Superior temporal gyrus (tissue), 1 donor: ENCODE measurements at regions not wholly inside any gene's neighbourhood (a gene's known extent, or its start where the extent isn't known, plus 50 kb on each side); places are given as distances from the start of the nearest gene placed in this dataset.
"Not testable (repeated sequence)": the region's sequence is repeated elsewhere in the genome, so short reads cannot be mapped to it uniquely, and the experiment has no call there.

Experiments
- DNase-seq: peaks from one replicate; pipeline ENCODE4 v3.0.0-alpha.2; 2016; ENCODE audit errors: extremely low spot score

GRCh38 chr6:100322886-100323285 is 141.8 kb downstream of the SIM1 start:
- DNase-seq: no peak

GRCh38 chr6:100320686-100321085 is 144.0 kb downstream of the SIM1 start:
- no peak for DNase-seq

- no peak for DNase-seq
Observed at GRCh38 chr6:100317031-100317430, 147.7 kb downstream of the SIM1 start.

- DNase-seq: no peak
Observed at GRCh38 chr6:100314186-100314585, 150.5 kb downstream of the SIM1 start.

- DNase-seq: no peak
Observed at GRCh38 chr6:100311707-100312251, 152.9 kb downstream of the SIM1 start.

GRCh38 chr6:100309174-100309573 is 155.5 kb downstream of the SIM1 start:
- DNase-seq: no peak

- no peak for DNase-seq
Observed at GRCh38 chr6:100307561-100307960, 157.2 kb downstream of the SIM1 start.

GRCh38 chr6:100305209-100305869 is 159.4 kb downstream of the SIM1 start:
- DNase-seq: no peak

- DNase-seq: no peak
Observed at GRCh38 chr6:100304575-100304974, 160.1 kb downstream of the SIM1 start.

- DNase-seq: no peak
Observed at GRCh38 chr6:100301731-100302130, 163.0 kb downstream of the SIM1 start.

GRCh38 chr6:100300221-100300736 is 164.4 kb downstream of the SIM1 start:
- no peak for DNase-seq

- no peak for DNase-seq
Observed at GRCh38 chr6:100296810-100297544, 167.7 kb downstream of the SIM1 start.

- not testable (repeated sequence) for DNase-seq
Observed at GRCh38 chr6:100295172-100295571, 169.5 kb downstream of the SIM1 start.

GRCh38 chr6:100289285-100289684 is 175.4 kb downstream of the SIM1 start:
- DNase-seq: no peak

GRCh38 chr6:100288311-100288710 is 176.4 kb downstream of the SIM1 start:
- no peak for DNase-seq

- DNase-seq: no peak
Observed at GRCh38 chr6:100283285-100283684, 181.4 kb downstream of the SIM1 start.

GRCh38 chr6:100281471-100281901 is 183.2 kb downstream of the SIM1 start:
- DNase-seq: no peak

GRCh38 chr6:100276311-100277057 is 188.2 kb downstream of the SIM1 start:
- no peak for DNase-seq

GRCh38 chr6:100274147-100274546 is 190.6 kb downstream of the SIM1 start:
- DNase-seq: no peak

GRCh38 chr6:100271625-100272024 is 193.1 kb downstream of the SIM1 start:
- no peak for DNase-seq

- no peak for DNase-seq
Observed at GRCh38 chr6:100271202-100271601, 193.5 kb downstream of the SIM1 start.

- DNase-seq: no peak
Observed at GRCh38 chr6:100269189-100269588, 195.5 kb downstream of the SIM1 start.
